GDM1 (cell line): ENCODE measurements at regions not wholly inside any gene's neighbourhood (a gene's known extent, or its start where the extent isn't known, plus 50 kb on each side); places are given as distances from the start of the nearest gene placed in this dataset.
"Not testable (repeated sequence)": the region's sequence is repeated elsewhere in the genome, so short reads cannot be mapped to it uniquely, and the experiment has no call there.

Experiments used
- DNase-seq: peaks from one replicate; lab custom pipeline; 2025; lab: John Stamatoyannopoulos, UW

- DNase-seq, result no peak
Measured at GRCh38 chr4:28310926-28311325, 1450.3 kb downstream of the STIM2 start.

- not testable (repeated sequence) for DNase-seq
Measured at GRCh38 chr4:28312497-28312896, 1451.9 kb downstream of the STIM2 start.

GRCh38 chr4:28313729-28314713 is 1453.4 kb downstream of the STIM2 start:
- DNase-seq, result no peak

- DNase-seq, result no peak
Measured at GRCh38 chr4:28317221-28317620, 1456.6 kb downstream of the STIM2 start.

DNA sequence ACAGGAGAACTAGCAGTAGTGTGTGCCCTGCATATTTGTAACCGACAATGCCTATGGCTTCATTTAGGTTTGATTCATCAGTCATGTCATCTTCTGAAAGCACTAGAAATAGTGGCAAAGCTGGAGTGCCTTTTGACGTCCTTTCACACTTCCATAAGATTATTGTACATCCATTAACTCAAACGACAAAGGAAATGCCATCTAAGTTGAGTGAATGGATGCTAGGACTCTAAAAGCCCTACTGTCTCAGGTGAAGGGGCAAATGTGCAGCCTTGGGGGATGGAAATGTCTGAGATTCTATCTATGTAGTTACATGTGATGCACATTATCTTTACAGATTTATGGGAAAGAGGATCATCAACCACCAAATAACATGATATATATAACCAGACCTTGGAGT is 1473.6 kb downstream of the STIM2 start:
- DNase-seq, result no peak

- no peak for DNase-seq
Measured at GRCh38 chr4:28341784-28342183, 1481.1 kb downstream of the STIM2 start.

DNA sequence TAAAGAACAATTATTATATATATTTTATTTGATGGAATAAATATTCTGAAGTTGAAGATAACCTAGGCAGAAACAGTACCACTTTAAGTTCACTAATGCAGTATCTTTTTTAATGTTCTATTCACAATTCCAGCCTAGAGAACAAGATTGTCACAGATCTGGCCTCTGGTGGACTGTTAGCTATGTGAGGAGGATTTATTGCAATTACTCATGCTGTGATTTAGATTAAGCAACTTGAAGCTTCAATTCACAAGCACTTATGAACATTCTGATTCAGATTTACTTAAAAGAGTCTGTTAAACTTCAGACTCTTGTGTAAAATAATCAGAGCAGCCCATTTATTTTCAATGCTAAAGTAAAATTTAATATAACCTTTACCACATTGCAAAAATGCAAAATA is 1489.8 kb downstream of the STIM2 start:
- DNase-seq, result no peak

DNA sequence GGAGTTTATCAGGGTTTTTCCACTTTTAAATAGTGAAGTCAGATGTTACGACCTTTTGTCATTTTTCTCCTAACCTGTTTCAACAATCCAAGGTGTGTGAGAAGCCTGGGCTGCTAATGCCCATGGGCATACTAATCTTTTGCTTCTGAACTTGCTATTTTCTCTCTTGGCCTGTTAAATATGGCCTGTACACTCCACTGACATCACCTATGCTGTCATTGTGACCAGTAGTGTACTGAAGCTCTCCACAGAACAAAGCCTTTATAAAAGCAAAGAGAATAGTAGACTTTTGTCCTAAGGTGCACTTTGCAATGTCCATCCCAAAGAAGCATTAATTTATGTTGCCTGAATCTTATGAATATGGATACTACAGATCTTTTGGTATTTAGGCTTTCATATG is 1490.5 kb downstream of the STIM2 start:
- DNase-seq, result no peak

DNA sequence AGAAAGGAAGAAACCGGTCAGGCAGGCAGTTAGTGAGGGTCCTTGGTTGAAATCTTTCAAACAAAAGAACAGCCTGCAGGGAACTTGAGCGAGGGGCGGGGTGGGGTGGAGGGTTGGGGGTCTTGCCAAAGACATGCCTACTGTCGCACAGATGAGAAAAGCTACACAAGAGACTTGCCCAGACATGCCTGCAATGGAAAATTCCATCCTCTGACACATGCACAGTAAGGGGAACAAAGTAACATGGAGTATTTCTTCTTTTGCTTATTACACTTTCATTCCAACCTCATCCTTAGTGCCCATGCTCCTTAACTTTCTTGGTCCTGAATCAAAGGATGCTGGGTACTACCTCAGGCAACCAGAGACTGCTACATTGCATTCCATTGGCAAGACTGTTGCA is 1491.2 kb downstream of the STIM2 start:
- no peak for DNase-seq

DNA sequence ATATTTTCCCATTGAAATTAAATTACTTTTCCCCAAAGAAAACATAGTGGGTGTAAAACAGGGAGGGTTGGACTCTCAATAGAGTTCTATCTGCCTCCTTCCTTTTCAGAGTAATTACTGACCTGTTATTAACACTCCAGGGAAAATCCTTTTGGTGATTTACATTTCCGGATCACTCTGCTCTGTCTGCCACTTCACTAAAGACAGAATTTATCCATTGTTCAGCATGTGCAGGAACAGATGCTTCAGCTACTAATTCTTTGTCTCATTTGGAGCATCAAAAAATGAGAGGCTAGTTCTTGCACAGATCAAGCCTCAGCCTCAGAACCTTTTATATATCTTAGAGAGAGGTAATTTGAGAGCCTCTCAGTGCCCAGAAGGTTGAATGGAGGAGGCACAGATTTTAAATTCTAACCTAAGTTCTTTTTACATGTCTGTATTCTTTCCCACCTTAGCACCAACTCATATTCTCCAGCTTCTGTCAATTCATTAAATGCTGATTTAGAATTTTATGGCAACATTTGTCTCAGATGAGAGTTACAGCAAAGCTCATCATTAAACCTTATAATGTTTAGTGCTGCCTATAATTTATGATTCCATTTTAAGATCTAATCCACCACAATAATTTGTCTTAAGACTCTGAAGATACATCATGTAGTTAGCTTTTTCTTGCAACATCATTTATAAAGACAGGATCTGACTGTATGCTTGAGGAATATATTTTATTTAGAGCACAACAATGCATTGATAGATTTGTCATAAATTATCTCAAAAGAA is 1494.4 kb downstream of the STIM2 start:
- DNase-seq, result no peak

DNA sequence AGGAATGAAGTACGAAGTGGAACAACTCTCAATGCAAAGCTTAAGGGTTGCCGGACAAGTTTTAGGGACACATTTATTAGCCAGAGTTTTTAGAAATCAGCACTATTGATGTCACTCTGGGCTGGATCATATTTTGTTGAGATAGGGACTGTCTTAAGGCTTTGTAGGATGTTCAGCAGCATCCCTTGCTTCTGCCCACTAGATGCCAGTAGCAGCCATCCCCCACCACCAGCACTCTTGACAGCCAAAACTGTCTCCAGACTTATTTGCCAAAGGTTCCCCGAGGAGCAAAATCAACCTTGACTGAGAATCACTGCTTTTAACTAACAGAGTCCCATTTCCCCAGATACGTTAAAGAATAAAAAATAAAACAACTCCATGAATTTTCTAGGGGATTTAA is 1497.3 kb downstream of the STIM2 start:
- no peak for DNase-seq

DNA sequence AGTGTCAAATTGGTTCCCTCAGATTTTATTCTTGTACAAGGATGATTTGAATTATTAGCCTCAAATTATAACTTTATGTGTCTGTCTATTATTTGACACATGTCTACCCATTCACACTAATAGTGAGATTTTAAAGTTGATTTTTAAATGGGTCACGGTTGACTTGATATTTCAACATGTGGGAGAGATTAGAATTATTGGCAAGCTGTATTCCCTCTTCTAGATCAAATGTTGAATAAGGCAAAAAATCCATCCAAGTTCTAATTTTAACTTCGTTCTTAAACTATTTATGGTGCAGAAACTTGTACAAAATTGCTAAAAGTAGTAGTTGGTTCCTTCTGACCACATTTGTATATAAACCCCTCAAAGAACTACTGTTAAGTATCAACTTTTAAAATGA is 1498.0 kb downstream of the STIM2 start:
- no peak for DNase-seq

DNA sequence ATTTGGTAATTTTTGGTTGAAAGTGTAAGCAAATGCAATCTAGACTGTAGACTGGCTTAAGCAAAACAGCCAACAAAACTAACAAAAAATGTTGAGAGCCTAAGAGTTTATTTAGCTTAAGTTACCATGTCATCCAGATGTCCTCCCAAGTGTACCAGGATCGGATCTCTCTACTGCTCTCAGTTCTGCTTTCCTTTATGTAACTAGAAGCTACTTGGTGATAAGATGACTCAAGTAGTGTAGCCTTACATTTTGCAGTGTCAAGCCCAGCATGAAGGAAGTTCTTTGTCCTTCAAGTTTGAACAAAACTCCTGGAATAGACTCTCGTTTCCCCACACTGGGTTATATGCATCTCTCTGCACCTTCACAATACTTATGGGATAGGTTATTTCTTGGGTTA is 1500.0 kb downstream of the STIM2 start:
- DNase-seq, result no peak

GRCh38 chr4:28362169-28362568 is 1501.5 kb downstream of the STIM2 start:
- no peak for DNase-seq

DNA sequence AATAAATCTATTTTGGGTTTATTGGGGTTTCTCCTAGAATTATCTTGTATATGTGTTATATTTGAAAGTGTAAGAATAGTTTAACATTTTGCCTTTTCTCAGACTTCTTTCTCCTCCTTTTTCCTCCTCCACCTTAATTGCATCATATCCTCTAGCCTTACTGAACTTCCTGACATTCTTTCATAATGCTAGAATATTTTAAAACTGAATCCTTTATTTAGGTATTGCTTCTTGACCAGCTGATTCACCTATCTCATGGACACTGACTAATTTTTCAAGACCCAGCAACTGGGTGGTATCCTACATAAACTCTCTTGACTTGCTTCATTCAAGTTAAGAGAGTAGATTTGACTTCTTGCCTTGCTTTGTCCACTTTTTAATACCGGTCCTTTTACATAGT is 1508.9 kb downstream of the STIM2 start:
- no peak for DNase-seq

- no peak for DNase-seq
Measured at GRCh38 chr4:28373191-28373590, 1512.5 kb downstream of the STIM2 start.

DNA sequence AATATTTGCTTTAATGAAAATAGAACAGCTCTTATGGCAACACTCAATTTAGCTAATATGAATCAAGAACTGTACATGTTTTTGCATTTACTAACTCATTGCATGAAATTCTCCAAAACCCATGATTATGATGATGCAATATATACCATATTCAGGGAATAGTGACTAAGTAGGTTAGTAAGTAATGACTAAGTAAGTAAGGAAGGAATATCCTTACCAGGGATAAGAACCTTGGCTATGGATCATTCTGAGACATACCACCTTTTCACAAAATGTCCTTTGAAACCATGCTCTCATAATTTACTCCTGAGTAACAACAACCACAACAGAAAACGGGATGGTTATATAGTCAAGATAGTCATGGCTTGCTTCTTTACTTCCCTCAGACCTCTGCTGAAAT is 1513.0 kb downstream of the STIM2 start:
- DNase-seq, result no peak

GRCh38 chr4:28378109-28378830 is 1517.6 kb downstream of the STIM2 start:
- DNase-seq, result no peak

DNA sequence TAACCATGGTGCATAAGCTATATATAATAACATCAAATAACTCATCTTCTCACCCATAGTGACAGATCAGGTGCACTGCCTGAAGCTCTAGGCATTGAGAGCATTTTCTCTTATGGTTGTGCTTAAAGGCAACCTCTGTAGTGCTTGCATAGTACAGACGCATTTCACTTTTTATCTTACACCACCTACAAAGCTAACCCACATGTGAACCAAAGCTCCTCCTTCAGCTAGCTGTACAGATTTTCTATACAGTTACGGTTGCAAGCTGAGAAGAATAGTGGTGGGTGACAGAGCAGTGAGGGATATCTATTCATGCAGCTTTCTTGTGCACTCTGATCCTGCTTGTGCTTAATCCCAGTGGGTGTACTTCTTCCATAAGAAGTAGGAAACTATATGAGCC is 1525.2 kb downstream of the STIM2 start:
- no peak for DNase-seq

GRCh38 chr4:28386776-28387175 is 1526.1 kb downstream of the STIM2 start:
- no peak for DNase-seq

- no peak for DNase-seq
Measured at GRCh38 chr4:28388471-28388870, 1527.8 kb downstream of the STIM2 start.

GRCh38 chr4:28391877-28392276 is 1531.2 kb downstream of the STIM2 start:
- no peak for DNase-seq
